ENCODE measurements at regions not wholly inside any gene's neighbourhood (a gene's known extent, or its start where the extent isn't known, plus 50 kb on each side); places are given as distances from the start of the nearest gene placed in this dataset.

DNA sequence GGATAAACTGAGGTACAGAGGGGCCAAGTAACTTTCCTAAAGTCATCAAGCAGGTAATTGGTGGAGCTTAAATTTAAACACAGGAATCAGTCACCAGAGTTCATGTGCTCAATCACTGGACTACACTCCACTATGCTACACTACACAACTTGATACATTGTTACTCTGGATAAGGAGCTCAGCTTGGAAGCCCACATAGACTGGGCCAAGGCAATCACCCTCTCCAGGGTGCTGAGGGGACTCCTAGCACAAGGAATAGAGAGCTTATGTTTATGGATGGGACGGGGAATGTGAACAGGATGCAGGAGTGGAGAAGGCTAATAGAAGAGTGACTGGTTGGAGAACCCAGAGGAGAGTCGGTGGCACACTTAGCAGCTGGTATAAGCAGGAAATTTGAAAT is 113.5 kb upstream of the NFIB start:
- no peaks in the 10 kb centered on the region for H3K36me3 ChIP-seq (ENCODE audit: insufficient read depth, low read length, poor library complexity, severe bottlenecking)
- no peak overlapping the region for H3K4me3 ChIP-seq (ENCODE audit: low read depth, low read length, poor library complexity, severe bottlenecking)
- H3K27me3 ChIP-seq (replicated peaks; ENCODE audit: insufficient read depth, low read depth, low read length, poor library complexity), result no peaks in the 10 kb centered on the region
- no peak overlapping the region for H3K27ac ChIP-seq (ENCODE audit: low read depth, low read length, poor library complexity, severe bottlenecking)
- DNase-seq (ENCODE audit: low spot score), result no peak
- no peak for TF ChIP-seq EZH2 (IDR thresholded peaks at IDR 0.05; ENCODE audit: borderline replicate concordance, low read depth, low read length, poor library complexity, severe bottlenecking)
- TF ChIP-seq, protein P1, sequence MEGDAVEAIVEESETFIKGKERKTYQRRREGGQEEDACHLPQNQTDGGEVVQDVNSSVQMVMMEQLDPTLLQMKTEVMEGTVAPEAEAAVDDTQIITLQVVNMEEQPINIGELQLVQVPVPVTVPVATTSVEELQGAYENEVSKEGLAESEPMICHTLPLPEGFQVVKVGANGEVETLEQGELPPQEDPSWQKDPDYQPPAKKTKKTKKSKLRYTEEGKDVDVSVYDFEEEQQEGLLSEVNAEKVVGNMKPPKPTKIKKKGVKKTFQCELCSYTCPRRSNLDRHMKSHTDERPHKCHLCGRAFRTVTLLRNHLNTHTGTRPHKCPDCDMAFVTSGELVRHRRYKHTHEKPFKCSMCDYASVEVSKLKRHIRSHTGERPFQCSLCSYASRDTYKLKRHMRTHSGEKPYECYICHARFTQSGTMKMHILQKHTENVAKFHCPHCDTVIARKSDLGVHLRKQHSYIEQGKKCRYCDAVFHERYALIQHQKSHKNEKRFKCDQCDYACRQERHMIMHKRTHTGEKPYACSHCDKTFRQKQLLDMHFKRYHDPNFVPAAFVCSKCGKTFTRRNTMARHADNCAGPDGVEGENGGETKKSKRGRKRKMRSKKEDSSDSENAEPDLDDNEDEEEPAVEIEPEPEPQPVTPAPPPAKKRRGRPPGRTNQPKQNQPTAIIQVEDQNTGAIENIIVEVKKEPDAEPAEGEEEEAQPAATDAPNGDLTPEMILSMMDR (conservative IDR thresholded peaks at IDR 0.05; ENCODE audit: low read depth, low read length), result no peak
- H3K9me3 ChIP-seq (ENCODE audit: low read depth, low read length, poor library complexity, severe bottlenecking), result no peaks in the 10 kb centered on the region
- no peaks in the 10 kb centered on the region for H3K4me1 ChIP-seq (ENCODE audit: insufficient read depth, low read length, poor library complexity, severe bottlenecking)
- POLR2A ChIA-PET (ENCODE audit: low non-redundant PET), result no interaction called here
- no TSS peak for BruUV-seq (replicated peaks)
- CTCF ChIA-PET, result interaction anchor here (0.6 kb wide), 1 partner anchor 72 kb away, joined by 5 read pairs; no protein-coding TSS in a partner anchor
- intact Hi-C loops (cut with micrococcal nuclease; ENCODE audit: unreplicated experiment), result loop anchor here (5.0 kb wide), 3 partner anchors 1000 to 1395 kb away; no protein-coding TSS in a partner anchor

DNA sequence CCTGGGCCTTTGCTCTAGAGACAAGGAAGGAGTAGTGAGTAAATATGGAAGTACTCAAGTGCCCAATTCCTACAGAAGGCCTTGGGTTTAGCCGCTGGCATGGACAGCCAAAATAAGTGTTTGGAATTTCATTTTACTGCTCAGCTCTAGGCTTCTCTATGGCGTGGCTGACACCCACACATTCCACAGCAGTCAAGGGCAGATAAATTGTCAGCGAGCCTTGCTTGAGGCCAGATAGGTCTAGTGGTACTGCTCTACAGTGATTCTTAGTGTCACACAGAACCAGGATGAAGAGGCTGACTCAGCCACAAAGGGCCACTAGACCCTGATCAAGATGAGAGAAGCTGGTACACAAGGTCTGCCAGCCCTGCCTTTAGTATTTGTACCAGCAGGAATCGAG is 111.0 kb upstream of the NFIB start:
- TF ChIP-seq EZH2 (IDR thresholded peaks at IDR 0.05; ENCODE audit: borderline replicate concordance, low read depth, low read length, poor library complexity, severe bottlenecking), result no peak
- no peaks in the 10 kb centered on the region for H3K36me3 ChIP-seq (ENCODE audit: insufficient read depth, low read length, poor library complexity, severe bottlenecking)
- no TSS peak for BruUV-seq (replicated peaks)
- ChIA-PET POLR2A (ENCODE audit: low non-redundant PET) (no interaction called here), CTCF (no interaction called here)
- no peak overlapping the region for H3K27ac ChIP-seq (ENCODE audit: low read depth, low read length, poor library complexity, severe bottlenecking)
- H3K4me3 ChIP-seq (ENCODE audit: low read depth, low read length, poor library complexity, severe bottlenecking), result no peak overlapping the region
- no peaks in the 10 kb centered on the region for H3K27me3 ChIP-seq (replicated peaks; ENCODE audit: insufficient read depth, low read depth, low read length, poor library complexity)
- H3K4me1 ChIP-seq (ENCODE audit: insufficient read depth, low read length, poor library complexity, severe bottlenecking), result peaks cover 2% of the 10 kb centered on the region
- H3K9me3 ChIP-seq (ENCODE audit: low read depth, low read length, poor library complexity, severe bottlenecking), result no peaks in the 10 kb centered on the region
- DNase-seq (ENCODE audit: low spot score), result no peak
- intact Hi-C loops (cut with micrococcal nuclease; ENCODE audit: unreplicated experiment), result loop anchor here (5.0 kb wide), 3 partner anchors 998 to 1393 kb away; no protein-coding TSS in a partner anchor

DNA sequence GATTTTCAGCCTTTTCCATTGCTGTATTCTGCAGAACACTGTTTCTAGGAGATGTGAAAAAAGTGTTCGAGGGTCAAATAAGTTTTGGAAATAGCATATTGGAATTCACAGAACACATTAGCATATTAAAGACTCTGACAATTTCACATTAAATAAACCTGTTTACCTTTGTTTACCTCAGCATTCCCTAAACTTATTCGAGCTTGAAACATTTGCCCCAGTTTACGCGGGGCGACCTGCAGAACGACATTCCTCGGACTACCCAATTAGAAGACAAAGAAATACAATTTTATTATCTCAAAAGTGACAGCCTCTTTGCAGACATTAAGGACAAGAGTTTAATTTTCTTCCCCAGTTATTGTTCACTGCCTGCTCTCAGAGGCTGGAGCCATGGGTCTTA is 110.3 kb upstream of the NFIB start:
- ChIA-PET POLR2A (ENCODE audit: low non-redundant PET) (no interaction called here), CTCF (no interaction called here)
- BruUV-seq (replicated peaks), result no TSS peak
- TF ChIP-seq, protein P1 (conservative IDR thresholded peaks at IDR 0.05; ENCODE audit: low read depth, low read length), result no peak
- no peak for TF ChIP-seq EZH2 (IDR thresholded peaks at IDR 0.05; ENCODE audit: borderline replicate concordance, low read depth, low read length, poor library complexity, severe bottlenecking)
- DNase-seq (ENCODE audit: low spot score), result no peak
- no peak overlapping the region for H3K27ac ChIP-seq (ENCODE audit: low read depth, low read length, poor library complexity, severe bottlenecking)
- H3K4me1 ChIP-seq (ENCODE audit: insufficient read depth, low read length, poor library complexity, severe bottlenecking), result peaks cover 9% of the 10 kb centered on the region
- intact Hi-C loops (cut with micrococcal nuclease; ENCODE audit: unreplicated experiment), result no loop called here
- H3K36me3 ChIP-seq (ENCODE audit: insufficient read depth, low read length, poor library complexity, severe bottlenecking), result no peaks in the 10 kb centered on the region
- no peaks in the 10 kb centered on the region for H3K9me3 ChIP-seq (ENCODE audit: low read depth, low read length, poor library complexity, severe bottlenecking)
- H3K27me3 ChIP-seq (replicated peaks; ENCODE audit: insufficient read depth, low read depth, low read length, poor library complexity), result no peaks in the 10 kb centered on the region
- H3K4me3 ChIP-seq (ENCODE audit: low read depth, low read length, poor library complexity, severe bottlenecking), result no peak overlapping the region

DNA sequence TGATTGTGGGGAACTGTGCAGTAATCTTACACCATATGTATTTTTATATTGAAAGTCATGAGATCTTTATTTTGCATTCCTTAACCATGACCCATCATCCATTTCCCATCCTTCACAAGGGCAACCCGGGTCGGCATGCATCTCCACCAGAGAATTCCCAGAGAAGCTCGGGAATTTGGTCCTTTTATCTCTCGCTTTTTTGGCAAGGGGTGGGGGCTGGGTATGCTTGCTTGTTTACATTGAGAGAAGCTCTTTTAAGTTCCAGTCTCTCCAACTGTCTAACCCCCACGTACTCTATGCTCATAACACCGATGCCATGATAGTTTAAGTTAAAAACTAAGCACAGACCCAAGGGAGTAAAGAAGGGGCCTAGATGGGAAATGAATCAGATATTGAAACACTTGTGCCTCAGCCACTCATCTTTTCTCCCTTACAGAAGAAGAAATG is 109.9 kb upstream of the NFIB start:
- H3K27ac ChIP-seq (ENCODE audit: low read depth, low read length, poor library complexity, severe bottlenecking), result no peak overlapping the region
- no peak for DNase-seq (ENCODE audit: low spot score)

More for the DNA sequence above, 109.9 kb upstream of the NFIB start:
- no TSS peak for BruUV-seq (replicated peaks)
- POLR2A ChIA-PET (ENCODE audit: low non-redundant PET), result no interaction called here
- Histone ChIP-seq H3K36me3 (ENCODE audit: insufficient read depth, low read length, poor library complexity, severe bottlenecking) (no peaks in the 10 kb centered on the region), H3K9me3 (ENCODE audit: low read depth, low read length, poor library complexity, severe bottlenecking) (no peaks in the 10 kb centered on the region), H3K27me3 (replicated peaks; ENCODE audit: insufficient read depth, low read depth, low read length, poor library complexity) (no peaks in the 10 kb centered on the region), H3K4me3 (ENCODE audit: low read depth, low read length, poor library complexity, severe bottlenecking) (no peak overlapping the region), H3K4me1 (ENCODE audit: insufficient read depth, low read length, poor library complexity, severe bottlenecking) (peaks cover 12% of the 10 kb centered on the region)
- CTCF ChIA-PET, result no interaction called here
- TF ChIP-seq, protein P1 (conservative IDR thresholded peaks at IDR 0.05; ENCODE audit: low read depth, low read length), result no peak
- no peak for TF ChIP-seq EZH2 (IDR thresholded peaks at IDR 0.05; ENCODE audit: borderline replicate concordance, low read depth, low read length, poor library complexity, severe bottlenecking)
- intact Hi-C loops (cut with micrococcal nuclease; ENCODE audit: unreplicated experiment), result no loop called here
